Thymus (tissue), 11 donors: ENCODE measurements at regions not wholly inside any gene's neighbourhood (a gene's known extent, or its start where the extent isn't known, plus 50 kb on each side); places are given as distances from the start of the nearest gene placed in this dataset.
A peak's percentile ranks its signal among the peaks of the same experiment; 100 is the strongest.
"Not testable (repeated sequence)": the region's sequence is repeated elsewhere in the genome, so short reads cannot be mapped to it uniquely, and the experiment has no call there.

Experiments used
- DNase-seq, 9 donors: peaks; one replicate each; pipeline ENCODE4 v3.0.0-alpha.2; 2013; ENCODE audit warnings: low spot score in 9 of 9, low read depth in 6 of 9, missing footprints in 1 of 9
- H3K27ac ChIP-seq, 2 donors: one replicate each; pipeline ENCODE4 v1.5.1; 2013; ENCODE audit warnings: control low read depth in 1 of 2, low read depth in 1 of 2, low read length in 1 of 2, mild to moderate bottlenecking in 1 of 2, moderate library complexity in 1 of 2
- H3K27me3 ChIP-seq, 2 donors: one replicate each; pipeline ENCODE4 v1.5.1; 2013; ENCODE audit warnings: low read length in 1 of 2; ENCODE audit not compliant: control insufficient read depth in 2 of 2, insufficient read depth in 1 of 2
- H3K36me3 ChIP-seq, 2 donors: one replicate each; pipeline ENCODE4 v1.5.1; 2013; ENCODE audit warnings: low read length in 1 of 2, mild to moderate bottlenecking in 1 of 2, moderate library complexity in 1 of 2; ENCODE audit not compliant: control insufficient read depth in 2 of 2, insufficient read depth in 2 of 2
- H3K4me1 ChIP-seq, 2 donors: one replicate each; pipeline ENCODE4 v1.5.1; 2013; ENCODE audit warnings: low read length in 2 of 2; ENCODE audit not compliant: control insufficient read depth in 2 of 2, insufficient read depth in 2 of 2
- H3K4me3 ChIP-seq, 2 donors: one replicate each; pipeline ENCODE4 v1.5.1; 2013; ENCODE audit warnings: low read length in 2 of 2, control low read depth in 1 of 2, mild to moderate bottlenecking in 1 of 2
- H3K9me3 ChIP-seq, 2 donors: one replicate each; pipeline ENCODE4 v1.5.1; 2013; ENCODE audit warnings: low read length in 1 of 2, mild to moderate bottlenecking in 1 of 2; ENCODE audit not compliant: control insufficient read depth in 2 of 2, insufficient read depth in 1 of 2
- WGBS: extraction: QIAGEN DNeasy Blood & Tissue Kit; methylation state at CpG from one replicate; pipeline ENCODE4 v1.1.7; 2013; 5-methylcytosine and 5-hydroxymethylcytosine counted together
- donor health status: healthy.

GRCh38 chr20:55533632-55534031, 471.7 kb downstream of the CBLN4 start:
- Histone ChIP-seq H3K36me3 (no peaks in the 10 kb centered on the region), H3K27me3 (no peaks in the 10 kb centered on the region), H3K4me3 (no peak overlapping the region), H3K27ac (no peak overlapping the region), H3K9me3 (no peaks in the 10 kb centered on the region), H3K4me1 (no peaks in the 10 kb centered on the region)
- 89% methylated on average over 3 of the region's 3 CpGs for WGBS
- DNase-seq = no peak

GRCh38 chr20:55530763-55531162, 474.6 kb downstream of the CBLN4 start:
- Histone ChIP-seq H3K4me3 (no peak overlapping the region), H3K27me3 (no peaks in the 10 kb centered on the region), H3K36me3 (no peaks in the 10 kb centered on the region), H3K9me3 (no peaks in the 10 kb centered on the region), H3K27ac (no peak overlapping the region), H3K4me1 (no peaks in the 10 kb centered on the region)
- no peak for DNase-seq
- WGBS = 93% methylated on average over 3 of the region's 3 CpGs

DNA sequence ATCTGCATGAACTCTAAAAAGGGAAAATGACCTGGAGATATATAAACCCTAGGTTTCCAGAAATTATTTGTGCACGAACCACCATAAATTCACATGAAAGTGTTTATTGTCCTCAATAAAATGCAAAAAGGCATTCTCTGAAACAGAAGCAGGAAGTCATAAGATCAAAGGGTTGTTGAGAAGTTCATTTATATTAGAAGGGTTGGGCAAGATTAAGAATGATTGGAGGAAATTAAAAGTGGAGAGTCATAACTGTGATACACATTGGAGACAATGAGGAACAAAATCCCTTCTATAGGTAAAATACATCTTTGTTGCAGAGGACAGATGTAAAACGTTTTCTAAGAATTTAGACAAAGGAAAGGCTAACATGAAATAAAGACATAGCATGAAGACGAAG, 476.8 kb downstream of the CBLN4 start:
- no peak for DNase-seq
- Histone ChIP-seq H3K27ac (no peak overlapping the region), H3K36me3 (no peaks in the 10 kb centered on the region), H3K4me3 (no peak overlapping the region), H3K4me1 (no peaks in the 10 kb centered on the region), H3K27me3 (no peaks in the 10 kb centered on the region), H3K9me3 (no peaks in the 10 kb centered on the region)
- WGBS = 59% methylated on average over 3 of the region's 3 CpGs

GRCh38 chr20:55522296-55522815, 483.0 kb downstream of the CBLN4 start:
- Histone ChIP-seq H3K27me3 (no peaks in the 10 kb centered on the region), H3K4me1 (no peaks in the 10 kb centered on the region), H3K9me3 (peaks cover 0 to 10% of the 10 kb centered on the region in 2 donors), H3K27ac (no peak overlapping the region), H3K36me3 (no peaks in the 10 kb centered on the region), H3K4me3 (no peak overlapping the region)
- WGBS = 80% methylated on average over 4 of the region's 4 CpGs
- DNase-seq = no peak

- H3K27ac ChIP-seq, H3K4me3 ChIP-seq, H3K27me3 ChIP-seq, H3K4me1 ChIP-seq, DNase-seq, H3K36me3 ChIP-seq, H3K9me3 ChIP-seq: not testable (repeated sequence)
Measured at GRCh38 chr20:55517584-55517983, 487.7 kb downstream of the CBLN4 start.

DNA sequence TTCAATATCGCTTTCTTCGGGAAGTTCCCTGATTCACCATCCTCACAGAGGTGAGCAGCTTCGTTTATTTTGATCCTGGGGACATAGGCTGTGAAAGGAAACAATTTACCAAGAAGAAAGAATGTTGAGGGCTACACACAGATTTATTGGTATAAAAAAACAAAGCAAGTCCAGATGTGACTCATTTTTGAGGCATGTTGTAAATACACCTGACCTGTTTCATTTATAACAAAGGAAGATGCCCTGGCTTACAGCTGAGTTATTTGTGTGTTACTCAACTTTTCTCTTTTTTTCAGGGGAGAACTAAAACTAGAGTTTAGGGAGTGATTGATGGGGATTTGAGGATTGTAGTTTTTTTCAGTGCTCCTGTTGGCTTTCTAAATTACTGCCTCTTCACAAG, 489.5 kb downstream of the CBLN4 start:
- 88% methylated on average over 3 of the region's 3 CpGs for WGBS
- Histone ChIP-seq H3K27me3 (no peaks in the 10 kb centered on the region), H3K36me3 (no peaks in the 10 kb centered on the region), H3K4me3 (no peak overlapping the region), H3K9me3 (no peaks in the 10 kb centered on the region), H3K4me1 (no peaks in the 10 kb centered on the region), H3K27ac (no peak overlapping the region)
- DNase-seq = no peak

DNA sequence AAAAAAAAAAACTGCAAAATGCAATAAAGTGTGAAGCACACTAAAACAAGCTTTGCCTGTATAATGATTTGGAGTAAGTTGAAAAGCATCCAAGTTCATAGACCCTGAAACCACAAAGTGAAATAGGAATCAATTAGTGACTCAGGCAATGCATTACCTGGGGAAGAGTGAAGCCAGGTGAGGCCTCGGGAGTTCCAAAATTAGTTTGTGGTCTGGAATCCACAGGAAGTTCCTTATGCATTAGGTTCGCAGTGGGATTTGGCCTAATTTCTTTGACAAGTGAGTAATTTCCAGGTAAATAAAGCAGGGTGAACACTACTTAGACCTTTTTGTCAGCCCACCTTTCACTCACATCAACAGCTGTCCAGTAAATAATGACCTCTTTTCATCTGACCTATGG, 490.8 kb downstream of the CBLN4 start:
- peak in 1 of 9 donors; percentile 9 for DNase-seq
- Histone ChIP-seq H3K27ac (no peak overlapping the region), H3K36me3 (no peaks in the 10 kb centered on the region), H3K4me1 (no peaks in the 10 kb centered on the region), H3K9me3 (no peaks in the 10 kb centered on the region), H3K27me3 (no peaks in the 10 kb centered on the region), H3K4me3 (no peak overlapping the region)
- WGBS = 76% methylated on average over 2 of the region's 2 CpGs

- Histone ChIP-seq H3K36me3 (no peaks in the 10 kb centered on the region), H3K4me1 (no peaks in the 10 kb centered on the region), H3K27me3 (no peaks in the 10 kb centered on the region), H3K4me3 (no peak overlapping the region), H3K27ac (no peak overlapping the region), H3K9me3 (no peaks in the 10 kb centered on the region)
- WGBS = 90% methylated on average over 4 of the region's 4 CpGs
- no peak for DNase-seq
Measured at GRCh38 chr20:55513954-55514353, 491.4 kb downstream of the CBLN4 start.

DNA sequence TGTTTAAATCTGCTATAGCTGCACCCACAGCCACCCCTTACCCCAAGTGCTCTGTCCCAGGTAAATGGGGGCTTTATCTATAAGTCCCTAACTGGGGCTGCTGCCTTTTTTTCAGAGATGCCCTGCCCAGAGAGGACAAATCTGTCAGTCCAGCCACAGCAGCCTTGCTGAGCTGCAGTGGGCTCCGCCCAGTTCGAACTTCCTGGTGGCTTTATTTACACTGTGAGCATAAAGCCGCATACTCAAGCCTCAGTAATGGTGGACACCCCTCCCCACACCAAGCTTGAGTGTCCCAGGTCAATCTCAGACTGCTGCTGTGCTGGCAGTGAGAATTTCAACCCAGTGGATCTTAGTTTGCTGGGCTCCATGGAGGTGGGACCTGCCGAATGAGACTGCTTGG, 505.2 kb downstream of the CBLN4 start:
- Histone ChIP-seq H3K27ac (no peak overlapping the region), H3K4me3 (no peak overlapping the region), H3K36me3 (no peaks in the 10 kb centered on the region), H3K9me3 (peaks cover 0 to 8% of the 10 kb centered on the region in 2 donors), H3K27me3 (no peaks in the 10 kb centered on the region), H3K4me1 (no peaks in the 10 kb centered on the region)
- 91% methylated on average over 4 of the region's 4 CpGs for WGBS
- DNase-seq = no peak

- no peak overlapping the region for H3K27ac ChIP-seq
- H3K9me3 ChIP-seq = no peaks in the 10 kb centered on the region
- 97% methylated on average over 1 of the region's 1 CpG for WGBS
- no peaks in the 10 kb centered on the region for H3K36me3 ChIP-seq
- no peak for DNase-seq
- no peaks in the 10 kb centered on the region for H3K4me1 ChIP-seq
- no peaks in the 10 kb centered on the region for H3K27me3 ChIP-seq
- no peak overlapping the region for H3K4me3 ChIP-seq
Measured at GRCh38 chr20:55488593-55488992, 516.7 kb downstream of the CBLN4 start.
